GM18508 (cell line): ENCODE measurements at regions not wholly inside any gene's neighbourhood (a gene's known extent, or its start where the extent isn't known, plus 50 kb on each side); places are given as distances from the start of the nearest gene placed in this dataset.
"Not testable (repeated sequence)": the region's sequence is repeated elsewhere in the genome, so short reads cannot be mapped to it uniquely, and the experiment has no call there.

Experiments used
- ATAC-seq: cut with Tn5 transposase; IDR thresholded peaks from one replicate; pipeline ENCODE4 v1.9.1; 2021; ENCODE audit warnings: moderate number of reproducible peaks; ENCODE audit not compliant: insufficient read depth, unreplicated experiment

DNA sequence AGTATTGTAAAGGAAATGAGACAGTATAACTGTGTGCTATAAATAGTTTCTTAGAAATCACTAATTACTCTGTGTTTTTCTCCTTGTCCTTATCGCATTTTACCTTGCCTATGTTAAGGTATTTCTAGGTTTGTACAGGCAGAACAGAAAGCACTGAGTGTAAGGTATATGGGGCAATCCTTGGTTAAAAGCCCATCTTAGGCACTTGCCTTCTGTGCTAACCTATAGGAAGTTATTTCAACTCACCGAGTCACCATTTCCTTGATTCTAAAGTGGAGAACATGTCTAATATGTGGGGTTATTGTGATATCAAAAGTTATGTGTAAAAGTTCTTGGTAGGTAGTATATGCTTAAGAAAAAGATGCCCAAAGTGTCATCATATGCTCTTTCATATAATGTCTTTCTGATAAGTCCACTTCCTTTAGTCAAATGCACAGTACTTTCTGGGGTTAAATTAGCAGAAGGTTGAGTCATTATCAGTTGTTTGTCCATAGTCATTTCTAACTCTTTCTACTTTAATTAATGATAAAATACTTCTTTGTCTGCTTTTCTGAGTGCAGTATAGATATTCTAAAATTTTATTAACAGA lies 276.4 kb downstream of the UTRN start:
- no peak for ATAC-seq

- no peak for ATAC-seq
These were observed 279.1 kb downstream of the UTRN start for GRCh38 chr6:144564202-144564601.

GRCh38 chr6:144566868-144567615 lies 281.9 kb downstream of the UTRN start:
- ATAC-seq = no peak

DNA sequence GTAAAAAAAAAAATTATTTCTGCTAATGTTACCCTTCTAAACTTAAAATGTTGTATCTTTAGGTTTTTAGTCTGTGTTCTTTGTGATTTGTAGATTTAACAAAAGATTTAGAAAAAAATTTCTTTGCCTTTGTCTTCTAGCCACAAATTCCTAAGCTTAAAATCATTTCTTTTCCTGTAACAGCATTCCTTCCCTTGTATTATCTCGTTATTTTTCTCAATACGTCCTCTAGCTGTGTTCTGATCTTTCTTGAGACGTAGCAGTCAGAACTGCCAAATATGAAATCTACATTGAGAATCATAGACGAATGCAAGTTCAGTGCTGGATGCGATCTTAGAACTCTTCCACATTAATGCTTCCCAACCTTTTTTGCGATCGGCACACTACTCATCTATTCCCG lies 283.1 kb downstream of the UTRN start:
- no peak for ATAC-seq

DNA sequence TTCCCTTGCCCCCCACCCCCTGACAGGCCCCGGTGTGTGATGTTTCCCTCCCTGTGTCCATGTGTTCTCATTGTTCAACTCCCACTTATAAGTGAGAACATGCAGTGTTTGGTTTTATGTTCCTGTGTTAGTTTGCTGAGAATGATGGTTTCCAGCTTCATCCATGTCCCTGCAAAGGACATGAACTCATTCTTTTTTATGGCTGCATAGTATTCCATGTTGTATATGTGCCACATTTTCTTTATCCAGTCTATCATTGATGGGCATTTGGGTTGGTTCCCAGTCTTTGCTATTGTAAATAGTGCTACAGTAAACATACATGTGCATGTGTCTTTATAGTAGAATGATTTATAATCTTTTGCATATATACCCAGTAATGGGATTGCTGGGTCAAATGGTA lies 287.4 kb downstream of the UTRN start:
- not testable (repeated sequence) for ATAC-seq

DNA sequence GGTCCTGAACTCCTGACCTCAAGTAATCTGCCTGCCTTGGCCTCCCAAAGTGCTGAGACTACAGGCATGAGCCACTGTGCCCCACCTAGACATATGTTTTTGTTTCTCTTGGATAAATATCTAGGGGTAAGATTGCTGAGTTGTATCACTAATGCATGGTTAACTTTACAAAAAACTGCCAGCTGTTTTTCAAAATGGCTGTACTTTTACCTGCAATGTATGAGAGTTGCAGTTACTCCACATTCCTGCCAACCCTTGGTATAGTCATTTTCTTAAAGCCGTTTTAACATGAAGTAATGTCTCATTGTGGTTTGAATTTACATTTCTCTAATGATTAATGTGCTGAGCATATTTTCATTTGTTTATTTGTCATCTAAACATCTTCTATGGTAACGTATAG lies 289.7 kb downstream of the UTRN start:
- no peak for ATAC-seq

DNA sequence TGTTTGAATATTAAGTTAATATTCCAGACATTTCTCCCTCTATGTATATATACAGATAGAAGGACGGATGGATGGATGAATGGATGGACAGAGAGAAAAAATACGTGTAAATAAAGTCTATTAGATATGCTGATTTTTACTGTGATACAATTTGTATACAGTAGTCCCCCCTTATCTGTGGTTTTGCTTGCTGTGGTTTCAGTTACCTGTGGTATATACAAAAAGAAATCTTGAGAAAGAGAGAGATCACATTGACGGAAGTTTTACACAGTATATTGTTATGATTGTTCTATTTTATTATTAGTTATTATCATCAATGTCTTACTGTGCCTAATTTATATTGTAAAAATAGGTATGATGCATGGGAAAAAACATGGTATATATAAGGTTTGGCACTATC lies 290.2 kb downstream of the UTRN start:
- ATAC-seq = no peak

- no peak for ATAC-seq
These were observed 291.7 kb downstream of the UTRN start for GRCh38 chr6:144576871-144577270.

DNA sequence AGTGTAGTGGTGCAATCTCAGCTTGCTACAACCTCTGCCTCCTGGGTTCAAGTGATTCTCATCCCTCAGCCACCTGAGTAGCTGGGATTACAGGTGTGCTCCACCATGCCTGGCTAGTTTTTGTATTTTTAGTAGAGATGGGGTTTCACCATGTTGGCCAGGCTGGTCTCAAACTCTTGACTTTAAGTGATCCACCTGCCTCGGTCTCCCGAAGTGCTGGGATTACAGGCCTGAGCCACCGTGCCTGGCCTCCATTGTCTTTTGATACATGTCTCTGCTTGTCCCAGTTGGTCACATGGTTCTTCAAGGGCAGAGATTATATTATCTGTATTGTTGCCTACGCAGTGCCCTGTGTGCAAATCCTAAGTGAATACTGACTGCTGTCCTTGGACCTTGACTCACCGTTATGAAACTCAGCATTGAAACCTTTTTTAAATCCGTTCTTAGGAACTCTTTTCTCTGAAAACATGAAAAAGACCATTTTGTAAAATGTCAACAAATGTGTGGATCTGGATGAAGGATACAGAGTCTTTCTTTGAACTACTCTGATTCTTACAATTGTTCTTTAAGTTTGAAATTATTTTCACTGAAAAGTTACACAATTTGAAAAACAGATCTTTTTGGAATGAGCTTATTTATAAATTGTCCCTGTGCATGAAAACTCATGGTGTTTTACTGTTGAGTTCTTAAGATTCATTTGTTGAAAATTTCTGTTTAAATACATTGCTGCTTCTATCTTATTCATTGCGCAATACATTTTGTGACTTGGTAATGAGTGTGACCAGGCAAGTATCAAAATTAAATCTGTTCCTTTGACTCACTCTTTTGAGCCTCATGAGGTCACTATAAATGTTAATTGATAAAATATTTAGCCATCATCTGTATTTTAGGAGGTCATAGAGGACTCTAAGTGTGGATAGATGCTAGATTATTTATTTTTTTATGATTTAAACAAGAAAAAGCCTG lies 293.5 kb downstream of the UTRN start:
- no peak for ATAC-seq

- ATAC-seq = no peak
These were observed 294.9 kb downstream of the UTRN start for GRCh38 chr6:144580039-144580438.

DNA sequence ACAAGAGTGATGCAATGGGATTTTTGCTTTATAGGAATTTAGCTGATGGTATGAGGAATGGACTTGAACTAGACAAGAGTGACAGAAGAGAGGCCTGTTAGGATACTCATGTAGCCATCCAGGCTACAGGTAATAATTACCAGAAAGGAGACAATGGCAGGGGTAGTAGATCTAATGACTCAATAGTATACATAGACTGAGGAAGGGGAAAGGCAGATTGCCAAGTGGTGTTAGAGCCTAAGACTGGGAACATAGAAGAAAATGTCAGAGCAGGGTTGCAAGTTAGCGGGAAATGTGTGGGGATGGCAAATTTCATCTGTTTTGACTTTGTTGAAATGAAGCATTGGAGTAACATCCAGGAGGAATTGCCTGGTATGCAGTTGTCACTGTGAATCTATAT lies 295.6 kb downstream of the UTRN start:
- ATAC-seq = no peak

DNA sequence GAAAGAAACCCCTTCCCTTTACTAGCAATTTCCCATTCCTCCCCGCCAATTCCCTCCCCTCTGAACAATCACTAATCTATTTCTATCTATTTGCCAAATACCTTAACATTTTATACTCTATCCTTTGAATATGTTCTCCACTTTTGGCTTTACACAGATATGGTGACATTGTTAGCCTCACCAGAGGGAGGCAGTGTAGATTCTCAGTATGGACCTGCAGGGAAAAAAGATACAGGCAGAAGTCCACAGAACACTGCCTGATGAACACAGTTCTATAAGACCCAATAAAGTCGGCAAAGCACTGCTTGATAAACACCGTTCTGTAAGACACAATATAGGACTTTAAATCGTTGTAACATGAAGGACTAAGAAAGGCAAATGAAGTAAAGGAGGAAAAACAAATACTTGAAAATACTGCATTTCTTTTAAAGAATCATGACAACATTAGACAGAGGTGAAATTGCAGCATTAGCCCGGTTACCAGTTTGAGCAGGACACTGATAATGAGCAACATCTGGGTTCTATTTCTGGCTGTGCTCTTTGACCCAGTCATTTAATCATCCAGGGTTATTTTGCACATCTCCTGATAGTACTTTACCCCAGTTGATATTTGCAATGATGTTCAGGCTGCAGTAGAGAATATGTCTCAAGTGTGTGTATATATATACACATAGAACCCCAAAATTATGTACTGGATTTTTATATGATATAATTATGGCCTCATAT lies 296.8 kb downstream of the UTRN start:
- ATAC-seq = no peak

- ATAC-seq = peak; percentile 91
These were observed 297.9 kb downstream of the UTRN start for GRCh38 chr6:144582939-144583613.

DNA sequence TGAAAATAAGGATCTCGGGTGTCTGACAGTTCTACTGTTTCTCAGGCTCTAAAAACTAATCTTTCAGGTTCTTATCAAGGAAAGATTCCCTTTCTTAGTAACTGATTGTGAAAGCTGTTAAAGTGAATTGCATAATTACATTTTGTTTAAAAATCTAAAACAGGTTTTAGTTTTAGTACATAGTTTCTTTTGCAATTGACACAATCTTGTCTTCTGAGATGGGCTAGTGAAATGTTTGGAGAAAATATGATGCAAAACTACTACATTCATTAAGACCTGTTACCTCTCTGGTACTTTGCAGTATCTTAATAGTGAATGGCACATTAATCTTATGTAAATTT lies 298.4 kb downstream of the UTRN start:
- ATAC-seq = no peak

GRCh38 chr6:144585217-144585814 lies 300.2 kb downstream of the UTRN start:
- no peak for ATAC-seq

- no peak for ATAC-seq
These were observed 301.9 kb downstream of the UTRN start for GRCh38 chr6:144586986-144587385.

GRCh38 chr6:144588697-144589325 lies 303.7 kb downstream of the UTRN start:
- ATAC-seq = peak; percentile 50

GRCh38 chr6:144590532-144590931 lies 305.4 kb downstream of the UTRN start:
- ATAC-seq = no peak

- no peak for ATAC-seq
These were observed 308.3 kb downstream of the UTRN start for GRCh38 chr6:144593392-144593791.
